Endothelial cell (in vitro differentiated cells): ENCODE measurements at regions not wholly inside any gene's neighbourhood (a gene's known extent, or its start where the extent isn't known, plus 50 kb on each side); places are given as distances from the start of the nearest gene placed in this dataset.

Experiments
- DNase-seq: peaks from one replicate; pipeline ENCODE4 v3.0.0; 2021; ENCODE audit warnings: low spot score
- H3K27ac Mint-ChIP-seq: one replicate; pipeline ENCODE4 v1.8.0; 2021; ENCODE audit warnings: mixed read lengths, inconsistent platforms; ENCODE audit not compliant: unreplicated experiment
- H3K27me3 Mint-ChIP-seq: one replicate; pipeline ENCODE4 v1.8.0; 2021; ENCODE audit warnings: mild to moderate bottlenecking, moderate library complexity, mixed read lengths, inconsistent platforms; ENCODE audit not compliant: unreplicated experiment
- H3K36me3 Mint-ChIP-seq: one replicate; pipeline ENCODE4 v1.8.0; 2021; ENCODE audit warnings: mild to moderate bottlenecking, low read depth, mixed read lengths, inconsistent platforms; ENCODE audit not compliant: unreplicated experiment
- H3K4me1 Mint-ChIP-seq: one replicate; pipeline ENCODE4 v1.8.0; 2021; ENCODE audit warnings: mild to moderate bottlenecking, mixed read lengths, inconsistent platforms; ENCODE audit not compliant: unreplicated experiment
- H3K4me3 Mint-ChIP-seq: one replicate; pipeline ENCODE4 v1.8.0; 2021; ENCODE audit warnings: mild to moderate bottlenecking, mixed read lengths, inconsistent platforms; ENCODE audit not compliant: unreplicated experiment
- H3K9me3 Mint-ChIP-seq: one replicate; pipeline ENCODE4 v1.8.0; 2021; ENCODE audit warnings: mixed read lengths, inconsistent platforms; ENCODE audit not compliant: unreplicated experiment
- CTCF ChIP-seq: fragments of 200-600 bp; sonication (generic); IDR thresholded peaks from one replicate; pipeline ENCODE4 v1.5.0; 2021; ENCODE audit warnings: antibody characterized with exemption; ENCODE audit not compliant: unreplicated experiment

GRCh38 chr12:81815611-81816010, 56.5 kb upstream of the PPFIA2 start:
- DNase-seq, result no peak
- no peak overlapping the region for H3K4me3 Mint-ChIP-seq
- no peaks in the 10 kb centered on the region for H3K36me3 Mint-ChIP-seq
- no peak for TF ChIP-seq CTCF
- no peaks in the 10 kb centered on the region for H3K4me1 Mint-ChIP-seq
- H3K9me3 Mint-ChIP-seq, result no peaks in the 10 kb centered on the region
- H3K27ac Mint-ChIP-seq, result no peak overlapping the region
- peaks cover 3% of the 10 kb centered on the region for H3K27me3 Mint-ChIP-seq

GRCh38 chr12:81811778-81812125, 52.6 kb upstream of the PPFIA2 start:
- H3K4me3 Mint-ChIP-seq, result no peak overlapping the region
- no peak overlapping the region for H3K27ac Mint-ChIP-seq
- no peaks in the 10 kb centered on the region for H3K9me3 Mint-ChIP-seq
- no peaks in the 10 kb centered on the region for H3K4me1 Mint-ChIP-seq
- TF ChIP-seq CTCF, result no peak
- no peaks in the 10 kb centered on the region for H3K36me3 Mint-ChIP-seq
- no peak for DNase-seq
- H3K27me3 Mint-ChIP-seq, result no peaks in the 10 kb centered on the region

GRCh38 chr12:81811061-81811777, 52.1 kb upstream of the PPFIA2 start:
- TF ChIP-seq CTCF, result no peak

GRCh38 chr12:81809829-81810595, 50.9 kb upstream of the PPFIA2 start:
- H3K36me3 Mint-ChIP-seq, result no peaks in the 10 kb centered on the region
- H3K27me3 Mint-ChIP-seq, result no peaks in the 10 kb centered on the region
- TF ChIP-seq CTCF, result no peak
- no peak for DNase-seq
- no peak overlapping the region for H3K4me3 Mint-ChIP-seq
- no peaks in the 10 kb centered on the region for H3K4me1 Mint-ChIP-seq
- H3K9me3 Mint-ChIP-seq, result no peaks in the 10 kb centered on the region
- no peak overlapping the region for H3K27ac Mint-ChIP-seq

More at GRCh38 chr12:81811061-81811777, 52.1 kb upstream of the PPFIA2 start:
- Mint-ChIP-seq H3K27ac (no peak overlapping the region), H3K27me3 (no peaks in the 10 kb centered on the region), H3K4me3 (no peak overlapping the region), H3K9me3 (no peaks in the 10 kb centered on the region), H3K36me3 (no peaks in the 10 kb centered on the region), H3K4me1 (no peaks in the 10 kb centered on the region)
- no peak for DNase-seq
